OCI-LY7 (cell line): ENCODE measurements at regions not wholly inside any gene's neighbourhood (a gene's known extent, or its start where the extent isn't known, plus 50 kb on each side); places are given as distances from the start of the nearest gene placed in this dataset.

Experiments used
- BruUV-seq: library from RNA; stranded (reverse); fragments of 400-500 nt; replicated peaks from 2 replicates; lab custom pipeline; 2021; lab: Mats Ljungman, UMichigan
- CTCF ChIA-PET: fragments of 300-600 bp; sonication (Branson Sonifier 250); formaldehyde crosslinking; loops from one replicate; lab custom pipeline; 2022; ENCODE audit warnings: antibody characterized with exemption; ENCODE audit not compliant: unreplicated experiment; lab: Charles Lee
- POLR2A ChIA-PET: fragments of 300-600 bp; sonication (Branson Sonifier 250); formaldehyde crosslinking; loops from one replicate; lab custom pipeline; 2022; ENCODE audit warnings: antibody characterized with exemption; lab: Charles Lee
- DNase-seq: peaks from one replicate; pipeline ENCODE4 v3.0.0-alpha.2; 2015; ENCODE audit warnings: low spot score
- H2AFZ ChIP-seq: fragments of 200-600 bp; sonication (generic), shearing (Covaris generic); 2 replicates; pipeline ENCODE4 v1.6.1; 2014; ENCODE audit warnings: mild to moderate bottlenecking, antibody characterized with exemption, low read length, moderate library complexity
- H3K27ac ChIP-seq: fragments of 200-600 bp; sonication (generic); 2 replicates; pipeline ENCODE4 v1.5.1; 2014; ENCODE audit warnings: mixed run types, low read depth, mild to moderate bottlenecking, moderate library complexity, low read length, inconsistent platforms; ENCODE audit not compliant: poor library complexity, severe bottlenecking
- H3K36me3 ChIP-seq: fragments of 200-600 bp; sonication (generic); 2 replicates; pipeline ENCODE4 v1.6.1; 2014; ENCODE audit warnings: mild to moderate bottlenecking, antibody characterized with exemption, low read length, moderate library complexity, mixed read lengths; ENCODE audit not compliant: insufficient read depth
- H3K4me1 ChIP-seq: fragments of 200-600 bp; sonication (generic); 2 replicates; pipeline ENCODE4 v1.5.1; 2014; ENCODE audit warnings: mild to moderate bottlenecking, low read length; ENCODE audit not compliant: insufficient read depth, poor library complexity, severe bottlenecking
- H3K4me2 ChIP-seq: fragments of 200-600 bp; sonication (generic); 2 replicates; pipeline ENCODE4 v1.6.1; 2014; ENCODE audit warnings: mild to moderate bottlenecking, low read length
- H3K4me3 ChIP-seq: fragments of 200-600 bp; sonication (generic); 2 replicates; pipeline ENCODE4 v1.5.1; 2014; ENCODE audit warnings: mild to moderate bottlenecking, low read depth, low read length; ENCODE audit not compliant: poor library complexity, severe bottlenecking
- H3K79me2 ChIP-seq: fragments of 200-600 bp; sonication (generic); 2 replicates; pipeline ENCODE4 v1.6.1; 2016; ENCODE audit warnings: low read depth, mild to moderate bottlenecking, low read length, moderate library complexity, mixed read lengths; ENCODE audit not compliant: insufficient read depth
- H3K9me2 ChIP-seq: fragments of 200-600 bp; sonication (generic); 2 replicates; pipeline ENCODE4 v1.6.1; 2016; ENCODE audit warnings: mild to moderate bottlenecking, low read length, mixed read lengths; ENCODE audit not compliant: insufficient read depth
- H3K9me3 ChIP-seq: fragments of 200-600 bp; sonication (generic); 2 replicates; pipeline ENCODE4 v1.6.1; 2014; ENCODE audit warnings: mild to moderate bottlenecking, mixed run types, low read length, mixed read lengths
- H4K20me1 ChIP-seq: fragments of 200-600 bp; sonication (generic); 2 replicates; pipeline ENCODE4 v1.6.1; 2014; ENCODE audit warnings: mild to moderate bottlenecking, antibody characterized with exemption, low read length, moderate library complexity, mixed read lengths; ENCODE audit not compliant: insufficient read depth
- EZH2phosphoT487 ChIP-seq: fragments of 200-600 bp; sonication (generic); IDR thresholded peaks from 2 replicates; pipeline ENCODE4 v1.6.1; 2018; ENCODE audit warnings: low read depth, borderline replicate concordance, mild to moderate bottlenecking, mixed run types, antibody characterized with exemption, low read length, moderate library complexity, mixed read lengths
- intact Hi-C: fragments of 100-400 bp; cut with micrococcal nuclease; formaldehyde crosslinking; loops from one replicate; pipeline ENCODE4 v1.10.0; 2022; ENCODE audit not compliant: unreplicated experiment
- TF ChIP-seq, protein P1 (sequence below): fragments of 200-600 bp; sonication (generic); conservative IDR thresholded peaks from 2 replicates; pipeline ENCODE4 v1.5.1; 2014; ENCODE audit warnings: mild to moderate bottlenecking, antibody characterized with exemption, low read length, moderate library complexity, mixed read lengths

DNA sequence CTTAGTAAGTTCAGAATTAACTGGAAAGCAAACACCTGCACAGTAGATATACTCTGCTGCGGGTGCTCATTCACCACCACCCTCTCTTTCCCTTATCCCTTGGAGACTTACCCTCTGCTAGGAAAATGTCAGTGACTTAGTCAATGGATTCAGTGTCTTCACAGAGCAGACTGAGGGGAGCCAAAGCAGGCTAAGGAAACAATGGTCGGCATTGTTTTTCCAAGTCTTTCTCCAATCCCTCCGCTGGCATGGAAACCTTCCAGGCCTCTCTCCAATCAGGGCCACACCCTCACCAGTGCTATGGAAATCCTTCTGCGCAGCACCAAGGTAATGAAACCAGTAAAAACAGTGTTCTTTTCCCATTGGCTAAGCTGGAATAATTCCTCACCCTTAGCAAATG is 531.2 kb downstream of the TFAP2B start:
- intact Hi-C loops: loop anchor here (2.0 kb wide), 1 partner anchor 533 kb away; no protein-coding TSS in a partner anchor
- Histone ChIP-seq H3K27ac (no peak overlapping the region), H3K4me1 (no peaks in the 10 kb centered on the region), H3K9me2 (no peaks in the 10 kb centered on the region), H3K79me2 (no peaks in the 10 kb centered on the region), H3K4me2 (no peak overlapping the region), H3K4me3 (no peak overlapping the region), H4K20me1 (no peaks in the 10 kb centered on the region), H3K9me3 (no peaks in the 10 kb centered on the region), H2AFZ (no peak overlapping the region), H3K36me3 (no peaks in the 10 kb centered on the region)
- ChIA-PET POLR2A (interaction anchor here (0.7 kb wide), 1 partner anchor 56 kb away, joined by 3 read pairs; no protein-coding TSS in a partner anchor), CTCF (no interaction called here)
- BruUV-seq: no TSS peak
- DNase-seq: no peak
- TF ChIP-seq, protein P1, sequence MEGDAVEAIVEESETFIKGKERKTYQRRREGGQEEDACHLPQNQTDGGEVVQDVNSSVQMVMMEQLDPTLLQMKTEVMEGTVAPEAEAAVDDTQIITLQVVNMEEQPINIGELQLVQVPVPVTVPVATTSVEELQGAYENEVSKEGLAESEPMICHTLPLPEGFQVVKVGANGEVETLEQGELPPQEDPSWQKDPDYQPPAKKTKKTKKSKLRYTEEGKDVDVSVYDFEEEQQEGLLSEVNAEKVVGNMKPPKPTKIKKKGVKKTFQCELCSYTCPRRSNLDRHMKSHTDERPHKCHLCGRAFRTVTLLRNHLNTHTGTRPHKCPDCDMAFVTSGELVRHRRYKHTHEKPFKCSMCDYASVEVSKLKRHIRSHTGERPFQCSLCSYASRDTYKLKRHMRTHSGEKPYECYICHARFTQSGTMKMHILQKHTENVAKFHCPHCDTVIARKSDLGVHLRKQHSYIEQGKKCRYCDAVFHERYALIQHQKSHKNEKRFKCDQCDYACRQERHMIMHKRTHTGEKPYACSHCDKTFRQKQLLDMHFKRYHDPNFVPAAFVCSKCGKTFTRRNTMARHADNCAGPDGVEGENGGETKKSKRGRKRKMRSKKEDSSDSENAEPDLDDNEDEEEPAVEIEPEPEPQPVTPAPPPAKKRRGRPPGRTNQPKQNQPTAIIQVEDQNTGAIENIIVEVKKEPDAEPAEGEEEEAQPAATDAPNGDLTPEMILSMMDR: no peak
- TF ChIP-seq EZH2phosphoT487: no peak

DNA sequence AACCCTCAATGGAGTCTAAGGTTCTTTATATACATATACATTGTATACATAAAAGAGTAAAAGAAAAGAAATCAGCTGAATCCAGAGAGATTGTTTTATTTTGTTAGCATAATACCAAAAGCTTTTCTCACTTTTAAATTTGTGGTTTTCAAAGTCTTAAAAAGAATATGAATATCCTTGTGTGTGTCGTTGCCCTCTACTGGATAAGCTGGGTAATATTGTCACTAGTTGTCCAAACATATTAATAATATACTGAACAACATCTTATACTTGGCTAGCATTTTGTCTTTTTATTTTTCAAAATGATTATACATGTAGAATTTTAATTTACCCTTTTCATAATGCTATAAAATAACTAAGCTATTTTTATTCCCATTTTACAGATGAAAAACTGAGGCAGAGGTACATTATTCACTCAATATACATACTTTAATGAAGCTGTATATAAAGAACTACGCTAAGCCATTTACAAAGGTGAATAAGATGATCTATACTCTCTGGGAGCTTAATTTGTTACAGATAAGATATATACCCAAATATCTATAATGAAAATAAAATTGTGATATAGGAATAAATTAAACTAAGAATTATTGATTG is 531.7 kb downstream of the TFAP2B start:
- POLR2A ChIA-PET: interaction anchor here (0.7 to 0.8 kb wide), 2 partner anchors 27 to 55 kb away, joined by 3 read pairs; no protein-coding TSS in a partner anchor
- intact Hi-C loops: loop anchor here (2.0 kb wide), 1 partner anchor 534 kb away; no protein-coding TSS in a partner anchor
- no peaks in the 10 kb centered on the region for H3K9me3 ChIP-seq
- BruUV-seq: no TSS peak
- H3K4me1 ChIP-seq: no peaks in the 10 kb centered on the region
- no peaks in the 10 kb centered on the region for H3K79me2 ChIP-seq
- CTCF ChIA-PET: no interaction called here
- no peaks in the 10 kb centered on the region for H4K20me1 ChIP-seq
- no peak overlapping the region for H2AFZ ChIP-seq
- no peaks in the 10 kb centered on the region for H3K36me3 ChIP-seq
- H3K4me2 ChIP-seq: no peak overlapping the region
- DNase-seq: peak; percentile 6
- no peak overlapping the region for H3K4me3 ChIP-seq
- no peak for TF ChIP-seq EZH2phosphoT487
- TF ChIP-seq, protein P1: peak; percentile 74
- H3K9me2 ChIP-seq: no peaks in the 10 kb centered on the region
- no peak overlapping the region for H3K27ac ChIP-seq

- Histone ChIP-seq H3K27ac (no peak overlapping the region), H3K4me1 (no peaks in the 10 kb centered on the region), H3K4me2 (no peak overlapping the region), H3K4me3 (no peak overlapping the region), H3K9me2 (no peaks in the 10 kb centered on the region), H3K36me3 (no peaks in the 10 kb centered on the region), H4K20me1 (no peaks in the 10 kb centered on the region), H3K79me2 (no peaks in the 10 kb centered on the region), H2AFZ (no peak overlapping the region), H3K9me3 (no peaks in the 10 kb centered on the region)
- no peak for DNase-seq
- intact Hi-C loops: no loop called here
- CTCF ChIA-PET: no interaction called here
- no TSS peak for BruUV-seq
- TF ChIP-seq, protein P1: no peak
- TF ChIP-seq EZH2phosphoT487: no peak
- POLR2A ChIA-PET: no interaction called here
Measured at GRCh38 chr6:51352506-51353029, 533.9 kb downstream of the TFAP2B start.
